ENCODE measurements at regions not wholly inside any gene's neighbourhood (a gene's known extent, or its start where the extent isn't known, plus 50 kb on each side); places are given as distances from the start of the nearest gene placed in this dataset.
"Not testable (repeated sequence)": the region's sequence is repeated elsewhere in the genome, so short reads cannot be mapped to it uniquely, and the experiment has no call there.

DNA sequence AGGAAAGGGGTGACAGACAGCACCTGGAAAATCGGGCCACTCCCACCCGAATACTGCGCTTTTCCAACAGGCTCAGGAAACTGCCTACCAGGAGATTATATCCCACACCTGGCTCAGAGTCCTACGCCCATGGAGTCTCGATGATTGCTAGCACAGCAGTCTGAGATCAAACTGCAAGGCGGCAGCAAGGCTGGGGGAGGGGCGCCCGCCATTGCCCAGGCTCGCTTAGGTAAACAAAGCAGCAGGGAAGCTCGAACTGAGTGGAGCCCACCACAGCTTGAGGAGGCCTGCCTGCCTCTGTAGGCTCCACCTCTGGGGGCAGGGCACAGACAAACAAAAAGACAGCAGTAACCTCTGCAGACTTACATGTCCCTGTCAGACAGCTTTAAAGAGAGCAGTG is 133.8 kb upstream of the SLC39A10 start:
- not testable (repeated sequence) for H3K27me3 Mint-ChIP-seq; H3K4me3 Mint-ChIP-seq; DNase-seq; H3K27ac Mint-ChIP-seq; H3K36me3 Mint-ChIP-seq; ATAC-seq (ENCODE audit: low read depth in 2 of 2); H3K9me3 Mint-ChIP-seq; H3K4me1 Mint-ChIP-seq

- Mint-ChIP-seq H3K27me3 (no peaks in the 10 kb centered on the region), H3K4me3 (no peak overlapping the region), H3K36me3 (no peaks in the 10 kb centered on the region), H3K9me3 (peaks cover 0 to 1% (median 0%) of the 10 kb centered on the region in 7 donors), H3K4me1 (peaks cover 0 to 7% (median 2%) of the 10 kb centered on the region in 3 donors), H3K27ac (no peak overlapping the region)
- no peak for ATAC-seq (ENCODE audit: low read depth in 2 of 2)
- no peak for DNase-seq
Measured at GRCh38 chr2:195521589-195521988, 135.4 kb upstream of the SLC39A10 start.

DNA sequence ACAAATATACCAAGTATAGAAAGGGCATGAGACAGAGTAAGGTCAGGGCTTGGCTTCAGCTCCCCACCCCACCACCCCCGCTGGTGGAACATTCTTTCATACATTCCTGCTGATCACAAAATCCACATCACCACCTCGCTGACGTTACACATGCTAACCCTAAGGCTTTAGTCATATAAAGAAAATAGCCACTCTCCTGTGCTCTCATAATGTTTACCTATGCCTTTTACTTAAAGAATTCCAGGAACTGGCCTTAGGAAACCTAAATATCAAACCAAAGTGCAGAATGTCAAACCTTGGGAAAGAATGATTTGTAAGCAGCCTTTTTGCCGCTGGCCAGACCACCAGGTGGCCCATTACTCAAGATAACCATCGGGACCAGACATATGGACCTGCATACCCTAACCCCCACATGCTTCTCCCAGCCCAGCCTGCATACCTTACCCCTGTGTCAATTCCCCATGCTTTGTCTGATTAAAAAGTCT is 136.3 kb upstream of the SLC39A10 start:
- peaks cover 0 to 1% (median 0%) of the 10 kb centered on the region in 7 donors for H3K9me3 Mint-ChIP-seq
- H3K4me3 Mint-ChIP-seq, result peak overlapping the region in 1 of 8 donors; percentile 68
- DNase-seq, result no peak
- no peaks in the 10 kb centered on the region for H3K27me3 Mint-ChIP-seq
- H3K36me3 Mint-ChIP-seq, result no peaks in the 10 kb centered on the region
- no peak for ATAC-seq (ENCODE audit: low read depth in 2 of 2)
- no peak overlapping the region for H3K27ac Mint-ChIP-seq
- peaks cover 0 to 8% (median 5%) of the 10 kb centered on the region in 3 donors for H3K4me1 Mint-ChIP-seq

- H3K4me3 Mint-ChIP-seq, result no peak overlapping the region
- ATAC-seq (ENCODE audit: low read depth in 2 of 2) (no peak), DNase-seq (no peak)
- no peaks in the 10 kb centered on the region for H3K27me3 Mint-ChIP-seq
- H3K9me3 Mint-ChIP-seq, result peaks cover 0 to 1% (median 0%) of the 10 kb centered on the region in 7 donors
- H3K27ac Mint-ChIP-seq, result no peak overlapping the region
- peaks cover 5 to 14% (median 7%) of the 10 kb centered on the region in 3 donors for H3K4me1 Mint-ChIP-seq
- no peaks in the 10 kb centered on the region for H3K36me3 Mint-ChIP-seq
Measured at GRCh38 chr2:195515551-195515950, 141.5 kb upstream of the SLC39A10 start.

GRCh38 chr2:195514365-195514764 is 142.7 kb upstream of the SLC39A10 start:
- no peak overlapping the region for H3K27ac Mint-ChIP-seq
- H3K4me3 Mint-ChIP-seq, result no peak overlapping the region
- H3K4me1 Mint-ChIP-seq, result peaks cover 5 to 14% (median 7%) of the 10 kb centered on the region in 3 donors
- ATAC-seq (ENCODE audit: low read depth in 2 of 2), result no peak
- H3K9me3 Mint-ChIP-seq, result peaks cover 0 to 1% (median 0%) of the 10 kb centered on the region in 7 donors
- no peaks in the 10 kb centered on the region for H3K27me3 Mint-ChIP-seq
- no peaks in the 10 kb centered on the region for H3K36me3 Mint-ChIP-seq
- no peak for DNase-seq

DNA sequence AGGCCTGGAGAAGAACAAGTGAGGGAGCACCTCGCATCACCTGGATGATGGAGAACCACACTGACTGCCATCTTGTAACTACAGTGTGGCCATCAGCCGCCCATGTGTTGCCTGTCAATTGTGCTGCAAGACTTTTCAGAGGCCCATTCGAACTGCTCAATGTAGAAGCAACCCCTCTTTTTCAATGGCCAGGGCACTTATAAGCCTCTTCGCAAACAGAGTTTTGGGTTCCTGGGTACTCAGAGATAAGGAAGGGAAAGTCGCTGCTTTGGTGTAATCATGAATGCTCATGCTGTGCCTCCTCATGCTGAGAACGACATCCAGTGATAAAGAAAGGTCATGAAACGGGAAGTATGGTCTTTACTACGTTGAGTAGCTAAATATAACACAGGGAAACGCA is 143.9 kb upstream of the SLC39A10 start:
- ATAC-seq (ENCODE audit: low read depth in 2 of 2) (peak in 1 of 2 donors; percentile 49), DNase-seq (no peak)
- H3K27me3 Mint-ChIP-seq, result no peaks in the 10 kb centered on the region
- peaks cover 0 to 1% (median 0%) of the 10 kb centered on the region in 7 donors for H3K9me3 Mint-ChIP-seq
- no peaks in the 10 kb centered on the region for H3K36me3 Mint-ChIP-seq
- peaks cover 5 to 16% (median 10%) of the 10 kb centered on the region in 3 donors for H3K4me1 Mint-ChIP-seq
- H3K4me3 Mint-ChIP-seq, result no peak overlapping the region
- peak overlapping the region in 1 of 6 donors; percentile 29 for H3K27ac Mint-ChIP-seq

DNA sequence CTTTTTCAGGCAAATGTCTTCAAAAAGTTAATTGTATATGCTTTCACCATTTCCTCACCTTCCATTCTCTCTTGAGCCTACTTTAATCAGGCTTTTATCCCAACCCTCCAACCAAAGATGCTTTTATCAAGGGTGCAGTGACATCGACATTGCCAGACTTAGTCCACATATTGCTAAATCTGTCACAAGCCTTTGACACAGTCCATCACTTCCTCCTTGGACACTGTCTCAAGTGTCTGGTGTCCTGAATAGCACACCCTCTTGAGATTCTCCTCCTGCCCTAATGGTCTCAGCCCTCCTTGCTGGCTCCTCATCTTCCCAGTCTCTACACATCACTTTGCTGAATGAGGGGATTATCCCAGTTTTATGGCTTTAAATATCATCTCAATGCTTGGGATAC is 147.5 kb upstream of the SLC39A10 start:
- peaks cover 0 to 4% (median 0%) of the 10 kb centered on the region in 7 donors for H3K9me3 Mint-ChIP-seq
- peaks cover 0 to 18% (median 10%) of the 10 kb centered on the region in 3 donors for H3K4me1 Mint-ChIP-seq
- H3K27me3 Mint-ChIP-seq, result no peaks in the 10 kb centered on the region
- DNase-seq (no peak), ATAC-seq (ENCODE audit: low read depth in 2 of 2) (no peak)
- peak overlapping the region in 2 of 6 donors; percentile 32 to 58 for H3K27ac Mint-ChIP-seq
- no peak overlapping the region for H3K4me3 Mint-ChIP-seq
- H3K36me3 Mint-ChIP-seq, result no peaks in the 10 kb centered on the region

DNA sequence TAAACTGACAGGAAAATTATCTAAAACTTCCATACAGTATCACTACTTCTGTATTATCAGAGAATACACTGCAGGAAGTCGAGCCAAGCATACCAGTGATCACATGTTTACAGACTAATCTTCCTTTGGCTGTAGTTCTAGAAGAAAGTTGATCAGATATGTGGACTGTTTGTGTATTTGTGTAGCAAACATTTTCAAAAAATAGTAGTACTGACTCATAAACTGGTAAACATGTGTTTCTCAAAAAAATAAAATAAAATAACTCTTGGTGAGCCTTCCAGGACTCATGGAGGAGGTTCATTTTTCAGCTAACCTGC is 148.9 kb upstream of the SLC39A10 start:
- no peak for DNase-seq
- Mint-ChIP-seq H3K4me3 (no peak overlapping the region), H3K9me3 (peaks cover 0 to 4% (median 0%) of the 10 kb centered on the region in 7 donors), H3K36me3 (no peaks in the 10 kb centered on the region), H3K27ac (no peak overlapping the region), H3K27me3 (no peaks in the 10 kb centered on the region), H3K4me1 (peaks cover 0 to 13% (median 7%) of the 10 kb centered on the region in 3 donors)
- no peak for ATAC-seq (ENCODE audit: low read depth in 2 of 2)

GRCh38 chr2:195507447-195508138 is 149.4 kb upstream of the SLC39A10 start:
- H3K4me3 Mint-ChIP-seq, result no peak overlapping the region
- ATAC-seq (ENCODE audit: low read depth in 2 of 2), result no peak
- H3K4me1 Mint-ChIP-seq, result peaks cover 0 to 8% (median 4%) of the 10 kb centered on the region in 3 donors
- no peak for DNase-seq
- H3K9me3 Mint-ChIP-seq, result peaks cover 0 to 4% (median 0%) of the 10 kb centered on the region in 7 donors
- H3K36me3 Mint-ChIP-seq, result no peaks in the 10 kb centered on the region
- no peaks in the 10 kb centered on the region for H3K27me3 Mint-ChIP-seq
- H3K27ac Mint-ChIP-seq, result no peak overlapping the region

DNA sequence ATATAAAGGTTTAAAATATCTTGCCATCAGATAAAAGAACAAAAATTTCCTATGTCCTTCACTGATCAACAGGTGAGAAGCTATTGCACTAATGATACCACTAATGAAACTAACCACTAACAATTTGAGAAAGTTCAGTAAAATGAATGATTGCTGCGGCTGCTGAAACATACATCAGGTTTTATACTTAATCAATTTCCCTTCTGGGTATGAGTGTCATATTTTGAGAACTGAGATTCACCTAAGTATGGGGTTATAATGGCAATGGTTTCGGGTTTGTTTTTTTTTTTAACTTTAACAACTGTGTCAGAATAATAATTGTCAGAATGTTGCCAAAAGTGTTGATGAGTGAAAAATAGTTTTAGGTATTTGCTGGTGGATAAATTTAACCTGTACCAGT is 151.3 kb upstream of the SLC39A10 start:
- DNase-seq (no peak), ATAC-seq (ENCODE audit: low read depth in 2 of 2) (no peak)
- Mint-ChIP-seq H3K4me3 (no peak overlapping the region), H3K36me3 (no peaks in the 10 kb centered on the region), H3K27me3 (no peaks in the 10 kb centered on the region), H3K9me3 (peaks cover 0 to 4% (median 0%) of the 10 kb centered on the region in 7 donors), H3K4me1 (peaks cover 6 to 18% (median 8%) of the 10 kb centered on the region in 3 donors), H3K27ac (peak overlapping the region in 1 of 6 donors; percentile 84)

GRCh38 chr2:195503208-195503607 is 153.8 kb upstream of the SLC39A10 start:
- Mint-ChIP-seq H3K27ac (no peak overlapping the region), H3K9me3 (peaks cover 0 to 4% (median 0%) of the 10 kb centered on the region in 7 donors), H3K36me3 (no peaks in the 10 kb centered on the region), H3K4me3 (no peak overlapping the region), H3K4me1 (peaks cover 8 to 24% (median 10%) of the 10 kb centered on the region in 3 donors), H3K27me3 (no peaks in the 10 kb centered on the region)
- ATAC-seq (ENCODE audit: low read depth in 2 of 2) (no peak), DNase-seq (no peak)

- Mint-ChIP-seq H3K27me3 (no peaks in the 10 kb centered on the region), H3K36me3 (no peaks in the 10 kb centered on the region), H3K27ac (peak overlapping the region in 1 of 6 donors; percentile 57), H3K4me3 (no peak overlapping the region), H3K9me3 (no peaks in the 10 kb centered on the region), H3K4me1 (peaks cover 13 to 25% (median 21%) of the 10 kb centered on the region in 3 donors)
- DNase-seq, result no peak
- ATAC-seq (ENCODE audit: low read depth in 2 of 2), result no peak
Measured at GRCh38 chr2:195501746-195502145, 155.3 kb upstream of the SLC39A10 start.

DNA sequence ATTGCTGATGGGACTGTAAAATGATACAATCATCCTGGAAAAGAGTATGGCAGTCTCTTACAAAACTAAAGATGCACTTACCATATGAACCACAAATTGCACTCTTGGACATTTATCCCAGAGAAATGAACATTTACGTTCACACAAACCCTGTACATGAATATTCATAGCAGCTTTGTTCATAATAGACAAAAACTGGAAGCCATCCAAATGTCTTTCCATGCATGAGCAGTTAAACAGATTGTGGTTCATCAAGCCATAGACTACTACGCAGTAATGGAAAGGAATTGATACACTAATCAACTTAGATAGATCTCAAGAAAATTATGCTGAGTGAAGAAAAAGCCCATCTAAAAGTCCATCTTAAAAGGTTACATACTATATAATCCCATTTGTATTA is 156.1 kb upstream of the SLC39A10 start:
- peak; percentile 11 for DNase-seq
- Mint-ChIP-seq H3K4me1 (peaks cover 16 to 28% (median 23%) of the 10 kb centered on the region in 3 donors), H3K27me3 (no peaks in the 10 kb centered on the region), H3K27ac (peak overlapping the region in 1 of 6 donors; percentile 76), H3K4me3 (peak overlapping the region in 1 of 8 donors; percentile 56), H3K36me3 (no peaks in the 10 kb centered on the region), H3K9me3 (no peaks in the 10 kb centered on the region)
- ATAC-seq (ENCODE audit: low read depth in 2 of 2), result no peak

- no peaks in the 10 kb centered on the region for H3K36me3 Mint-ChIP-seq
- no peak overlapping the region for H3K4me3 Mint-ChIP-seq
- H3K27me3 Mint-ChIP-seq, result no peaks in the 10 kb centered on the region
- peaks cover 18 to 30% (median 23%) of the 10 kb centered on the region in 3 donors for H3K4me1 Mint-ChIP-seq
- ATAC-seq (ENCODE audit: low read depth in 2 of 2), result no peak
- no peak for DNase-seq
- H3K27ac Mint-ChIP-seq, result peak overlapping the region in 1 of 6 donors; percentile 16
- H3K9me3 Mint-ChIP-seq, result no peaks in the 10 kb centered on the region
Measured at GRCh38 chr2:195498839-195499490, 158.1 kb upstream of the SLC39A10 start.
